Vagina (tissue), 2 donors: ENCODE measurements at regions not wholly inside any gene's neighbourhood (a gene's known extent, or its start where the extent isn't known, plus 50 kb on each side); places are given as distances from the start of the nearest gene placed in this dataset.

Experiments
- POLR2A ChIP-seq, 2 donors: fragments of 450-650 bp; IDR thresholded peaks; one replicate each; pipeline ENCODE4 v1.6.1; 2017; ENCODE audit warnings: antibody characterized with exemption in 2 of 2, mild to moderate bottlenecking in 2 of 2, moderate library complexity in 2 of 2
- TF ChIP-seq, protein P1 (sequence below), 3 experiments: fragments of 450-650 bp in 2 of 3; fragments of 200-600 bp in 1 of 3; sonication (generic) in 1 of 3; IDR thresholded peaks; one replicate each; pipeline ENCODE4 v1.5.1; 2017 to 2019; ENCODE audit warnings: antibody characterized with exemption in 3 of 3, mild to moderate bottlenecking in 2 of 3, moderate library complexity in 2 of 3

- TF ChIP-seq, protein P1, sequence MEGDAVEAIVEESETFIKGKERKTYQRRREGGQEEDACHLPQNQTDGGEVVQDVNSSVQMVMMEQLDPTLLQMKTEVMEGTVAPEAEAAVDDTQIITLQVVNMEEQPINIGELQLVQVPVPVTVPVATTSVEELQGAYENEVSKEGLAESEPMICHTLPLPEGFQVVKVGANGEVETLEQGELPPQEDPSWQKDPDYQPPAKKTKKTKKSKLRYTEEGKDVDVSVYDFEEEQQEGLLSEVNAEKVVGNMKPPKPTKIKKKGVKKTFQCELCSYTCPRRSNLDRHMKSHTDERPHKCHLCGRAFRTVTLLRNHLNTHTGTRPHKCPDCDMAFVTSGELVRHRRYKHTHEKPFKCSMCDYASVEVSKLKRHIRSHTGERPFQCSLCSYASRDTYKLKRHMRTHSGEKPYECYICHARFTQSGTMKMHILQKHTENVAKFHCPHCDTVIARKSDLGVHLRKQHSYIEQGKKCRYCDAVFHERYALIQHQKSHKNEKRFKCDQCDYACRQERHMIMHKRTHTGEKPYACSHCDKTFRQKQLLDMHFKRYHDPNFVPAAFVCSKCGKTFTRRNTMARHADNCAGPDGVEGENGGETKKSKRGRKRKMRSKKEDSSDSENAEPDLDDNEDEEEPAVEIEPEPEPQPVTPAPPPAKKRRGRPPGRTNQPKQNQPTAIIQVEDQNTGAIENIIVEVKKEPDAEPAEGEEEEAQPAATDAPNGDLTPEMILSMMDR (IDR thresholded peaks at IDR 0.05): no peak
- no peak for TF ChIP-seq POLR2A (IDR thresholded peaks at IDR 0.05)
Measured at GRCh38 chr6:169957351-169957963, 206.0 kb downstream of the ERMARD start.
